Omental fat pad (tissue), 3 donors: ENCODE measurements at regions not wholly inside any gene's neighbourhood (a gene's known extent, or its start where the extent isn't known, plus 50 kb on each side); places are given as distances from the start of the nearest gene placed in this dataset.

Source experiments
- ATAC-seq: fragments of 150-250 bp; one replicate; pipeline ENCODE4 v1.9.1; 2016; ENCODE audit warnings: mild to moderate bottlenecking, moderate library complexity; ENCODE audit not compliant: low FRiP score
- DNase-seq: peaks from one replicate; pipeline ENCODE4 v3.0.0-alpha.2; 2019; ENCODE audit warnings: low spot score
- CTCF ChIP-seq, 3 donors: fragments of 450-650 bp; IDR thresholded peaks; one replicate each; pipeline ENCODE4 v1.5.1; 2016 to 2017; ENCODE audit warnings: antibody characterized with exemption in 3 of 3, mild to moderate bottlenecking in 3 of 3, moderate library complexity in 2 of 3

- no peak for DNase-seq
- ATAC-seq, result no peak
- TF ChIP-seq CTCF (IDR thresholded peaks at IDR 0.05), result no peak
These were observed 164.5 kb upstream of the GLI2 start for GRCh38 chr2:120571015-120571728.

GRCh38 chr2:120572226-120572625 lies 163.4 kb upstream of the GLI2 start:
- DNase-seq, result no peak

GRCh38 chr2:120574620-120575019 lies 161.0 kb upstream of the GLI2 start:
- DNase-seq (no peak), ATAC-seq (no peak)
- no peak for TF ChIP-seq CTCF (IDR thresholded peaks at IDR 0.05)

More at GRCh38 chr2:120572226-120572625, 163.4 kb upstream of the GLI2 start:
- no peak for TF ChIP-seq CTCF (IDR thresholded peaks at IDR 0.05)
- ATAC-seq, result no peak

- no peak for ATAC-seq
- DNase-seq, result no peak
- no peak for TF ChIP-seq CTCF (IDR thresholded peaks at IDR 0.05)
These were observed 159.7 kb upstream of the GLI2 start for GRCh38 chr2:120575966-120576365.

- no peak for TF ChIP-seq CTCF (IDR thresholded peaks at IDR 0.05)
- ATAC-seq, result no peak
- no peak for DNase-seq
These were observed 158.9 kb upstream of the GLI2 start for GRCh38 chr2:120576509-120577474.

- no peak for DNase-seq
- no peak for ATAC-seq
- no peak for TF ChIP-seq CTCF (IDR thresholded peaks at IDR 0.05)
These were observed 157.9 kb upstream of the GLI2 start for GRCh38 chr2:120577721-120578295.
